ENCODE measurements at regions not wholly inside any gene's neighbourhood (a gene's known extent, or its start where the extent isn't known, plus 50 kb on each side); places are given as distances from the start of the nearest gene placed in this dataset.

DNA sequence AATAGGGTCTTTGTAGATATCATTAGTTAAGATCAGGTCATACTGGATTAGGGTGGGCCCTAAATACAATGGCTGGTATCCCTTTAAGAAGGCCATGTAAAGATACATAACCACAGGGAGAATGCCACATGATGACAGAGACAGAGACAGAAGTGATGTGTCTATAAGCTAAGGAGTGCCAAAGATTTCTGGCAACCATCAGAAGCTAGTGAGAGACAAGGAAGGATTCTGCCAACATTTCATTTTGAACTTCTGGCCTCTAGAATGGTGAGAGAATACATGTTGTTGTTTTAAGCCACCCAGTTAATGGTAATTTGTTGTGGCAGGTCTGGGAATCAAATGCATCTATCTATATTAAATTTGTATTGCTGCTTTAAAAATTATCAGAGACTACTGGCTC, 185.5 kb upstream of the CYRIA start:
- Mint-ChIP-seq H3K27ac (no peak overlapping the region), H3K9me3 (no peaks in the 10 kb centered on the region), H3K36me3 (ENCODE audit: low read depth) (no peaks in the 10 kb centered on the region), H3K4me1 (no peaks in the 10 kb centered on the region), H3K4me3 (no peak overlapping the region), H3K27me3 (no peaks in the 10 kb centered on the region)
- ATAC-seq (no peak), DNase-seq (no peak)

GRCh38 chr2:16840496-16841172, 175.0 kb upstream of the CYRIA start:
- no peak for DNase-seq
- no peaks in the 10 kb centered on the region for H3K4me1 Mint-ChIP-seq
- ATAC-seq: no peak
- H3K9me3 Mint-ChIP-seq: no peaks in the 10 kb centered on the region
- H3K4me3 Mint-ChIP-seq: no peak overlapping the region
- no peak overlapping the region for H3K27ac Mint-ChIP-seq
- no peaks in the 10 kb centered on the region for H3K36me3 Mint-ChIP-seq (ENCODE audit: low read depth)
- no peaks in the 10 kb centered on the region for H3K27me3 Mint-ChIP-seq

GRCh38 chr2:16832910-16833309, 167.3 kb upstream of the CYRIA start:
- Mint-ChIP-seq H3K4me3 (no peak overlapping the region), H3K27me3 (no peaks in the 10 kb centered on the region), H3K9me3 (no peaks in the 10 kb centered on the region), H3K36me3 (ENCODE audit: low read depth) (no peaks in the 10 kb centered on the region), H3K4me1 (no peaks in the 10 kb centered on the region), H3K27ac (no peak overlapping the region)
- DNase-seq (no peak), ATAC-seq (no peak)

DNA sequence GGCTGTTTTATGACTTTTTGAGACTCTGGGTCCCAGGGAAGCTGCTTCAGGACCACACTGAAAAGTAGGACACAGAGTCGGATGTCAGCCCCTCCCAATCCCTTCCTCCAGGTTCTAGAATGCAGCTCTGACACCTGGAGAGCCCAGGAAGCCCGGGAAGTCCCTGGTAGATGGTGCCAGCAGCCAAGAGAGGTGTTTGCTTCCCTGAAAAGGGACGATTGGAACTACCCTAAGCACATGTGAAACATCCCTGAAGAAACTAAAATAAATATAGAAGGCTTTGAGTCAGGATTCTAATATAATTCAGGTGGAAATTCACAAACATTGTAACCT, 163.2 kb upstream of the CYRIA start:
- Mint-ChIP-seq H3K4me3 (no peak overlapping the region), H3K9me3 (no peaks in the 10 kb centered on the region), H3K27me3 (no peaks in the 10 kb centered on the region), H3K27ac (no peak overlapping the region), H3K36me3 (ENCODE audit: low read depth) (peaks cover 2% of the 10 kb centered on the region), H3K4me1 (no peaks in the 10 kb centered on the region)
- ATAC-seq (no peak), DNase-seq (no peak)

- peaks cover under 1% of the 10 kb centered on the region for H3K27me3 Mint-ChIP-seq
- H3K27ac Mint-ChIP-seq: no peak overlapping the region
- peaks cover 2% of the 10 kb centered on the region for H3K36me3 Mint-ChIP-seq (ENCODE audit: low read depth)
- ATAC-seq: no peak
- H3K4me3 Mint-ChIP-seq: no peak overlapping the region
- no peaks in the 10 kb centered on the region for H3K4me1 Mint-ChIP-seq
- no peak for DNase-seq
- H3K9me3 Mint-ChIP-seq: no peaks in the 10 kb centered on the region
Measured at GRCh38 chr2:16828044-16828827, 162.6 kb upstream of the CYRIA start.

GRCh38 chr2:16824472-16824871, 158.8 kb upstream of the CYRIA start:
- no peaks in the 10 kb centered on the region for H3K4me1 Mint-ChIP-seq
- H3K27ac Mint-ChIP-seq: no peak overlapping the region
- peaks cover 4% of the 10 kb centered on the region for H3K27me3 Mint-ChIP-seq
- H3K36me3 Mint-ChIP-seq (ENCODE audit: low read depth): peaks cover 2% of the 10 kb centered on the region
- no peaks in the 10 kb centered on the region for H3K9me3 Mint-ChIP-seq
- DNase-seq (no peak), ATAC-seq (no peak)
- H3K4me3 Mint-ChIP-seq: no peak overlapping the region

DNA sequence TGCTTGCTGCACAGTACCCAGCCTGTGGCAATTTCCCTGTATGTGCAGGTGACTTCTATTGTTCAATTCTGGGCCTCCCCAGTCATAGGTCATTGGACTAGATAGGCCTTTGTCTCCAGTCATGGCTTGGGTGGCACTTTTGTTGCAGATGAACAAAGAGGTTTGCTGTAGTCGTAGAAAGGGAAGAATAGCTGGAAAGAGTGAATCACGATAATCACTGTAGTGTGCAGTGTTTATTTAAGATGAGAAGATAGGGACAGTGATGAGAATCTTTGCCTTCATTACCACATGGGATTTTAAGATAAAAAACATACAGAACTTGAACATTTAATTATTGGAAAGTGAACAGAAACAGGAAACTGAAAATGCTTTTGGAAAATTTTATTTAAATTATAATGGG, 156.1 kb upstream of the CYRIA start:
- peaks cover 2% of the 10 kb centered on the region for H3K36me3 Mint-ChIP-seq (ENCODE audit: low read depth)
- no peak overlapping the region for H3K27ac Mint-ChIP-seq
- no peak for ATAC-seq
- no peak for DNase-seq
- no peaks in the 10 kb centered on the region for H3K4me1 Mint-ChIP-seq
- H3K9me3 Mint-ChIP-seq: no peaks in the 10 kb centered on the region
- H3K4me3 Mint-ChIP-seq: no peak overlapping the region
- peaks cover 4% of the 10 kb centered on the region for H3K27me3 Mint-ChIP-seq

GRCh38 chr2:16818203-16818556, 152.5 kb upstream of the CYRIA start:
- Mint-ChIP-seq H3K27ac (no peak overlapping the region), H3K4me1 (no peaks in the 10 kb centered on the region), H3K4me3 (no peak overlapping the region), H3K27me3 (peaks cover 3% of the 10 kb centered on the region), H3K36me3 (ENCODE audit: low read depth) (no peaks in the 10 kb centered on the region), H3K9me3 (no peaks in the 10 kb centered on the region)
- DNase-seq: no peak
- ATAC-seq: no peak

- DNase-seq: no peak
- H3K4me1 Mint-ChIP-seq: no peaks in the 10 kb centered on the region
- H3K36me3 Mint-ChIP-seq (ENCODE audit: low read depth): no peaks in the 10 kb centered on the region
- no peak overlapping the region for H3K27ac Mint-ChIP-seq
- H3K4me3 Mint-ChIP-seq: no peak overlapping the region
- ATAC-seq: no peak
- no peaks in the 10 kb centered on the region for H3K9me3 Mint-ChIP-seq
- peaks cover 2% of the 10 kb centered on the region for H3K27me3 Mint-ChIP-seq
Measured at GRCh38 chr2:16817305-16818202, 151.9 kb upstream of the CYRIA start.

DNA sequence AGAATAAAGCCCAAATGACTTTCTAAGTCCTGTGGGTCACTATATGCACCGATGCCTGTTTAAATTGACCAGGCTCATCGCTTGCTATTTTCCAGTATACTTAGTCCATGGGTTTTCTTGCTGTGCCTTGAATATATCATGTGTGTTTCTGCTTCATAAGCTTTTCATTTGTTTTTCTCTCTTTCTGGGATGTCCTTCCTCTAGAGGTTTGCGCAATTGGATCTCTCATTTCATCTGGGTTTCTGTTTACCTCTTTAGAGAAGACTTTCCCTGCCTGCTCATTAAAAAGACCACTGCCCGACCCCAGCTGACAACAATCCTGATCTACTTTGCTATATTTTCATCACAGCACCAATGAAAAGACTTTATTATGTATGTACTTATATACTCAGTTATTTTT, 150.9 kb upstream of the CYRIA start:
- Mint-ChIP-seq H3K9me3 (no peaks in the 10 kb centered on the region), H3K27me3 (peaks cover 2% of the 10 kb centered on the region), H3K4me3 (no peak overlapping the region), H3K36me3 (ENCODE audit: low read depth) (no peaks in the 10 kb centered on the region), H3K4me1 (no peaks in the 10 kb centered on the region), H3K27ac (no peak overlapping the region)
- ATAC-seq: no peak
- no peak for DNase-seq

DNA sequence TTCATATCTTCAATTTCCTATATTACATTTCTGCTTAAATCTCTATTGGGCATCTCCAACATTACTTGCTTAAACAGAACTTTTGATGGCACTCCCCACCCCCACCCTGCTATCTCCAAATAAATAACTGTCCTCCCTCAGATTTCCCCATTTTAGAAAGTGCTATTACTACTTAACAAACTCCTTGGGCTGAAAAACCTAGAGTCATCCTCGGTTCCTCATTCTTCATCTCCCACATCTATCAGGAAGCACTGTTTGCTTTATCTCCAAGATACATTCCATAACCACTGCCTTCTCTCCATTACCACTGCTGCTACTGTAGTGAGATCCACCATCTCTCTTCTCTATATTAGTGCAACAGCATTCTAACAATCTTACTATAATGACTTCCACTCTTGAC, 150.4 kb upstream of the CYRIA start:
- no peak overlapping the region for H3K4me3 Mint-ChIP-seq
- DNase-seq: no peak
- peaks cover 2% of the 10 kb centered on the region for H3K27me3 Mint-ChIP-seq
- ATAC-seq: no peak
- no peaks in the 10 kb centered on the region for H3K36me3 Mint-ChIP-seq (ENCODE audit: low read depth)
- H3K4me1 Mint-ChIP-seq: no peaks in the 10 kb centered on the region
- no peak overlapping the region for H3K27ac Mint-ChIP-seq
- H3K9me3 Mint-ChIP-seq: no peaks in the 10 kb centered on the region

DNA sequence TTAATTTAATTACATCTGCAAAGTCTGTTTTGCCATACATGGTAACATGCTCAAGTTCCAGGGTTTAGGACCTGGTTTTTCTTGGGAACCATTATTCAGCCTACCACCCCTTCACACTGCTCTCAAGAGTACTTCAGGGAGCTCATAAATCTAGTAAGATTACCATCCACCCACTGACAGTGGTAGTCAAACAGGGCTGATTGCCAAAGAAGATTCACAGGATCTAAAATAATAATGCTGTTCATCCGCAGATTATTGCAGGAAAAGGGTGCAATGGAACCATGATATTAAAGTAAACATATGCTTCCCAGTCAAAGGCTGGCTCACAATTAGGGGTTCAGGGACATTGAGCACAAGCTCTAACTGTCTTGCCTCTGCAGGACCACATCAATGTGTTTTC, 148.0 kb upstream of the CYRIA start:
- DNase-seq (no peak), ATAC-seq (no peak)
- Mint-ChIP-seq H3K27me3 (no peaks in the 10 kb centered on the region), H3K4me3 (no peak overlapping the region), H3K4me1 (no peaks in the 10 kb centered on the region), H3K36me3 (ENCODE audit: low read depth) (no peaks in the 10 kb centered on the region), H3K9me3 (no peaks in the 10 kb centered on the region), H3K27ac (no peak overlapping the region)

DNA sequence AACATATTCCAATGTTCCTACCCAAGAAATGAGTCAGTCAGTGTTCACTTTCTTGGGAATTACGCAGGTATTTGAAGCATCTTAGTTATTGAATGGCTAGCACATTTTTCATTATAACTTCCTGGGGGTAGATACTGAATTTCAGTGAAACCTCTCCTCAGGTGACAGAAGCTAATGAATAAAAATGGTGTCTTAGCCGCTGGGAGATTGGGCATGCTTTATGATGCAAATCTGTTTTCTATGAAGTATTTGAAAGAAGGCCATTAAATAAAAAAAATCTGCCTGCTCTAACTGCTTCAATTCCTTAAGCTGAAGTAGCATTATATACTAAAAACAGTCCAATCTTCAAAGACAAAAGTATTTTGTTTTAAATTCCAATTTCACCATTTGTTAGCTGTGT, 132.8 kb upstream of the CYRIA start:
- Mint-ChIP-seq H3K9me3 (no peaks in the 10 kb centered on the region), H3K27me3 (peaks cover 2% of the 10 kb centered on the region), H3K4me3 (no peak overlapping the region), H3K4me1 (no peaks in the 10 kb centered on the region), H3K36me3 (ENCODE audit: low read depth) (no peaks in the 10 kb centered on the region), H3K27ac (no peak overlapping the region)
- no peak for DNase-seq
- no peak for ATAC-seq

- Mint-ChIP-seq H3K27ac (no peak overlapping the region), H3K4me1 (no peaks in the 10 kb centered on the region), H3K4me3 (no peak overlapping the region), H3K36me3 (ENCODE audit: low read depth) (no peaks in the 10 kb centered on the region), H3K9me3 (no peaks in the 10 kb centered on the region), H3K27me3 (peaks cover 2% of the 10 kb centered on the region)
- ATAC-seq (no peak), DNase-seq (no peak)
Measured at GRCh38 chr2:16791496-16791895, 125.9 kb upstream of the CYRIA start.

- Mint-ChIP-seq H3K27me3 (no peaks in the 10 kb centered on the region), H3K36me3 (ENCODE audit: low read depth) (no peaks in the 10 kb centered on the region), H3K9me3 (no peaks in the 10 kb centered on the region), H3K4me1 (no peaks in the 10 kb centered on the region), H3K4me3 (no peak overlapping the region), H3K27ac (no peak overlapping the region)
- no peak for ATAC-seq
- DNase-seq: no peak
Measured at GRCh38 chr2:16785149-16785548, 119.5 kb upstream of the CYRIA start.

Measured in activated naive CD8-positive, alpha-beta T cell treated with anti-CD3 and anti-CD28 coated beads, Interleukin-2, amount 50 U/mL, for 24 hours (primary cell).